Stimulated activated CD8-positive, alpha-beta memory T cell treated with anti-CD3 and anti-CD28 coated beads, Interleukin-12 subunit alpha, Interleukin-12 subunit beta, amount 100 ng/mL, for 1 hour (primary cell): ENCODE measurements at regions not wholly inside any gene's neighbourhood (a gene's known extent, or its start where the extent isn't known, plus 50 kb on each side); places are given as distances from the start of the nearest gene placed in this dataset.

Source experiments
- DNase-seq: peaks from one replicate; pipeline ENCODE4 v3.0.0-alpha.2; 2020; ENCODE audit warnings: low read depth

- DNase-seq: no peak
Measured at GRCh38 chr14:48874711-48875110, 711.5 kb downstream of the RPS29 start.

GRCh38 chr14:48857366-48857765, 728.8 kb downstream of the RPS29 start:
- no peak for DNase-seq

- no peak for DNase-seq
Measured at GRCh38 chr14:48853159-48853558, 733.0 kb downstream of the RPS29 start.

GRCh38 chr14:48849741-48850322, 736.3 kb downstream of the RPS29 start:
- no peak for DNase-seq

- DNase-seq: no peak
Measured at GRCh38 chr14:48842785-48843184, 743.4 kb downstream of the RPS29 start.

GRCh38 chr14:48826058-48826457, 760.1 kb downstream of the RPS29 start:
- DNase-seq: no peak

- no peak for DNase-seq
Measured at GRCh38 chr14:48814562-48814961, 771.6 kb downstream of the RPS29 start.

GRCh38 chr14:48805315-48805714, 780.9 kb downstream of the RPS29 start:
- DNase-seq: no peak

GRCh38 chr14:48792376-48793024, 793.7 kb downstream of the RPS29 start:
- no peak for DNase-seq

- DNase-seq: no peak
Measured at GRCh38 chr14:48788771-48789170, 797.4 kb downstream of the RPS29 start.

GRCh38 chr14:48786498-48786897, 799.7 kb downstream of the RPS29 start:
- DNase-seq: no peak

- DNase-seq: no peak
Measured at GRCh38 chr14:48771717-48772116, 814.5 kb downstream of the RPS29 start.

GRCh38 chr14:48751293-48751692, 834.9 kb downstream of the RPS29 start:
- no peak for DNase-seq

- no peak for DNase-seq
Measured at GRCh38 chr14:48748151-48748675, 838.0 kb downstream of the RPS29 start.

GRCh38 chr14:48747561-48748089, 838.6 kb downstream of the RPS29 start:
- no peak for DNase-seq

- no peak for DNase-seq
Measured at GRCh38 chr14:48744202-48744601, 842.0 kb downstream of the RPS29 start.

GRCh38 chr14:48738186-48738925, 847.8 kb downstream of the RPS29 start:
- DNase-seq: no peak

- no peak for DNase-seq
Measured at GRCh38 chr14:48735607-48736006, 850.6 kb downstream of the RPS29 start.

- DNase-seq: no peak
Measured at GRCh38 chr14:48731260-48731659, 854.9 kb downstream of the RPS29 start.

GRCh38 chr14:48726080-48726642, 860.0 kb downstream of the RPS29 start:
- DNase-seq: no peak

- no peak for DNase-seq
Measured at GRCh38 chr14:48725051-48725734, 861.0 kb downstream of the RPS29 start.
